Fibroblast of lung (primary cell): ENCODE measurements at regions not wholly inside any gene's neighbourhood (a gene's known extent, or its start where the extent isn't known, plus 50 kb on each side); places are given as distances from the start of the nearest gene placed in this dataset.

Experiments used
- DNase-seq, 2 donors: peaks; one replicate each; pipeline versions ENCODE4 v3.0.0 to v3.0.0-alpha.2; 2010; ENCODE audit warnings: low read depth in 2 of 2
- H2AFZ ChIP-seq: 2 replicates; pipeline ENCODE4 v1.5.1; 2012; ENCODE audit warnings: low read length, control low read depth, inconsistent platforms
- H3K27ac ChIP-seq: 2 replicates; pipeline ENCODE4 v1.5.1; 2011; ENCODE audit warnings: low read length, control low read depth; ENCODE audit not compliant: insufficient read depth
- H3K27me3 ChIP-seq: 2 replicates; pipeline ENCODE4 v1.5.1; 2011; ENCODE audit warnings: mild to moderate bottlenecking, low read length; ENCODE audit not compliant: control insufficient read depth, insufficient read depth
- H3K36me3 ChIP-seq: 2 replicates; pipeline ENCODE4 v1.5.1; 2011; ENCODE audit warnings: low read length; ENCODE audit not compliant: control insufficient read depth, insufficient read depth
- H3K4me1 ChIP-seq: 2 replicates; pipeline ENCODE4 v1.5.1; 2011; ENCODE audit warnings: low read length; ENCODE audit not compliant: control insufficient read depth, insufficient read depth; ENCODE audit errors: extremely low read depth
- H3K4me2 ChIP-seq: 2 replicates; pipeline ENCODE4 v1.5.1; 2011; ENCODE audit warnings: low read length, control low read depth; ENCODE audit not compliant: insufficient read depth; ENCODE audit errors: extremely low read depth
- H3K4me3 ChIP-seq, 4 experiments: fragments of 200-600 bp in 1 of 4; sonication (generic) in 1 of 4; replicated peaks in 1 of 4; 2 replicates each; pipeline ENCODE4 v1.5.1; 2011 to 2016; ENCODE audit warnings: low read length in 4 of 4, low read depth in 3 of 4, mild to moderate bottlenecking in 3 of 4, control low read depth in 2 of 4, inconsistent platforms in 1 of 4, mixed read lengths in 1 of 4; ENCODE audit not compliant: insufficient read depth in 1 of 4; ENCODE audit errors: control extremely low read depth in 1 of 4
- H3K79me2 ChIP-seq: 2 replicates; pipeline ENCODE4 v1.5.1; 2012; ENCODE audit warnings: mild to moderate bottlenecking, low read length, inconsistent platforms; ENCODE audit not compliant: control insufficient read depth, insufficient read depth
- H3K9ac ChIP-seq: 2 replicates; pipeline ENCODE4 v1.5.1; 2011; ENCODE audit warnings: mild to moderate bottlenecking, low read length, control low read depth; ENCODE audit not compliant: insufficient read depth
- H3K9me3 ChIP-seq: 2 replicates; pipeline ENCODE4 v1.5.1; 2012; ENCODE audit warnings: low read depth, low read length; ENCODE audit not compliant: control insufficient read depth, insufficient read depth
- H4K20me1 ChIP-seq: 2 replicates; pipeline ENCODE4 v1.5.1; 2011; ENCODE audit warnings: low read length; ENCODE audit not compliant: control insufficient read depth, insufficient read depth; ENCODE audit errors: extremely low read depth
- EZH2 ChIP-seq: IDR thresholded peaks from 2 replicates; pipeline ENCODE4 v1.5.1; 2012; ENCODE audit warnings: low read length, control low read depth, mild to moderate bottlenecking; ENCODE audit errors: missing control alignments
- TF ChIP-seq, protein P1 (sequence below), 2 donors: IDR thresholded peaks in 1 of 2; conservative IDR thresholded peaks in 1 of 2; 1 replicate in 1 of 2; 2 replicates in 1 of 2; pipeline ENCODE4 v1.5.1; 2011 to 2012; ENCODE audit warnings: low read length in 2 of 2, control low read depth in 1 of 2, inconsistent platforms in 1 of 2, low read depth in 1 of 2, mild to moderate bottlenecking in 1 of 2

DNA sequence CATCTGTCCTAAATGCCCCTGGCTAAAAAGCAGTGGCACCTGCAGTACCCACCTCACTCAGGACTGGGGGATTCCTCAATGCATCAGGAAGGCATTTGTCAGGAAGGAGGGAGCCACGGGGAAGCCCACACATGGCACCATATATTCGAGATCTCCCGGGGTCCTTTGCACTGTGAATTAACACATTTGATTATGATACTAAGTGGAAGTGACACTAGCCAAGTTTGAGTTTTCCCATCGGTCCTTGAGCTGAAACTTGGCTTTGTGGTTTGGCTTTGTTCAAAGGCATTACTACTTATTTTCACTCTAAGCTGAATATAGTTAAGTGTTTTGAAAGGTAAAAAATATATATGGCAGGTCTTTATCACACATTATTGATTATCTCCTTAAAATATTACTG is 168.7 kb upstream of the MYO16 start:
- Histone ChIP-seq H4K20me1 (no peaks in the 10 kb centered on the region), H3K4me1 (no peaks in the 10 kb centered on the region), H2AFZ (no peak overlapping the region), H3K36me3 (no peaks in the 10 kb centered on the region), H3K27ac (no peak overlapping the region), H3K27me3 (no peaks in the 10 kb centered on the region), H3K79me2 (no peaks in the 10 kb centered on the region), H3K9ac (no peak overlapping the region), H3K4me3 (no peak overlapping the region), H3K9me3 (no peaks in the 10 kb centered on the region), H3K4me2 (no peak overlapping the region)
- TF ChIP-seq, protein P1, sequence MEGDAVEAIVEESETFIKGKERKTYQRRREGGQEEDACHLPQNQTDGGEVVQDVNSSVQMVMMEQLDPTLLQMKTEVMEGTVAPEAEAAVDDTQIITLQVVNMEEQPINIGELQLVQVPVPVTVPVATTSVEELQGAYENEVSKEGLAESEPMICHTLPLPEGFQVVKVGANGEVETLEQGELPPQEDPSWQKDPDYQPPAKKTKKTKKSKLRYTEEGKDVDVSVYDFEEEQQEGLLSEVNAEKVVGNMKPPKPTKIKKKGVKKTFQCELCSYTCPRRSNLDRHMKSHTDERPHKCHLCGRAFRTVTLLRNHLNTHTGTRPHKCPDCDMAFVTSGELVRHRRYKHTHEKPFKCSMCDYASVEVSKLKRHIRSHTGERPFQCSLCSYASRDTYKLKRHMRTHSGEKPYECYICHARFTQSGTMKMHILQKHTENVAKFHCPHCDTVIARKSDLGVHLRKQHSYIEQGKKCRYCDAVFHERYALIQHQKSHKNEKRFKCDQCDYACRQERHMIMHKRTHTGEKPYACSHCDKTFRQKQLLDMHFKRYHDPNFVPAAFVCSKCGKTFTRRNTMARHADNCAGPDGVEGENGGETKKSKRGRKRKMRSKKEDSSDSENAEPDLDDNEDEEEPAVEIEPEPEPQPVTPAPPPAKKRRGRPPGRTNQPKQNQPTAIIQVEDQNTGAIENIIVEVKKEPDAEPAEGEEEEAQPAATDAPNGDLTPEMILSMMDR (conservative IDR thresholded peaks at IDR 0.05 in 1 of 2, IDR thresholded peaks at IDR 0.05 in 1 of 2; ENCODE audit: low read depth in 1 of 2, low read length in 2 of 2): no peak
- no peak for DNase-seq

DNA sequence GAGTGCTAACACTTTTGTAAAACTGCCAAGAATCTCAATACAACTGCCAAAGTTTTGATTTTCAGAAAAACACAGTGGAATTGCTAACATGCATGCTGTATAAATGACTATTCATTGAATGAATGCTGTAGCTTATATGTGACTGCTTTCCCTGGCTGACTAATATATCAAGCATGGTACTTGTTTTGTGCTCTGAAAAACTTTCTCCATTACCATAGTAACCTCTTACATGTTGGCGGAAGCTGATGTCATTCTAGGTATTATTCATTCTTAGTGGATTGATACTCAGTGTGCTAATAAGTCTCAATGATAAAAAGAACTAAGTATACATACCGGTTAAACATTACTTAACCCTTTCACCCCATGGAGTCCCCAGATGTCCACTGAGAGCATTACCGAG is 166.1 kb upstream of the MYO16 start:
- Histone ChIP-seq H3K27ac (peak overlapping the region; percentile 50), H3K4me3 (no peak overlapping the region), H3K4me2 (no peak overlapping the region), H3K27me3 (no peaks in the 10 kb centered on the region), H3K79me2 (no peaks in the 10 kb centered on the region), H3K36me3 (no peaks in the 10 kb centered on the region), H3K9me3 (no peaks in the 10 kb centered on the region), H2AFZ (no peak overlapping the region), H3K9ac (no peak overlapping the region), H4K20me1 (no peaks in the 10 kb centered on the region), H3K4me1 (no peaks in the 10 kb centered on the region)
- peak; percentile 86 to 97 for DNase-seq
- no peak for TF ChIP-seq EZH2
- TF ChIP-seq, protein P1 (conservative IDR thresholded peaks at IDR 0.05 in 1 of 2, IDR thresholded peaks at IDR 0.05 in 1 of 2; ENCODE audit: low read depth in 1 of 2, low read length in 2 of 2): no peak

DNA sequence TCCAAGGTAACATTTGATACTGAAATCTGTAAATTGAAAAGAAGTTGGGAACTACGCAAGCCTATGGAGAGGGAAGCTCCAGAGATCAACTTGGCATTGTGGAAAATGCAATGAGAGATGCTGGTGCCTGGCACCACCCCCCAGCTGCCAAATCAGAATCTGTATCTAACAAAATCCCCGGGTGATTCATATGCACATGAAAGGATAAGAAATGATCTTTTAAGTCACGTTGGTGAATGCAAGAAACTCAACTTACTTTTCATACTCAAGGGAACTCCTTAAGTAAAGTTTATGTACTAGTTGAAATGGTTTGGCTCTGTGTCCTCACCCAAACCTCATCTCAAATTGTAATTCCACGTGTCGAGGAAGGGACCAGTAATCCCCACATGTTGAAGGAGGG is 158.5 kb upstream of the MYO16 start:
- DNase-seq: no peak
- Histone ChIP-seq H4K20me1 (no peaks in the 10 kb centered on the region), H3K27me3 (no peaks in the 10 kb centered on the region), H3K4me3 (no peak overlapping the region), H3K4me1 (no peaks in the 10 kb centered on the region), H3K4me2 (no peak overlapping the region), H3K36me3 (no peaks in the 10 kb centered on the region), H2AFZ (no peak overlapping the region), H3K27ac (no peak overlapping the region), H3K9me3 (no peaks in the 10 kb centered on the region), H3K79me2 (no peaks in the 10 kb centered on the region), H3K9ac (no peak overlapping the region)
- no peak for TF ChIP-seq EZH2
